WTC11 (cell line): ENCODE measurements at regions not wholly inside any gene's neighbourhood (a gene's known extent, or its start where the extent isn't known, plus 50 kb on each side); places are given as distances from the start of the nearest gene placed in this dataset.

Experiments used
- ATAC-seq: fragments of 200-7000 bp; cut with Tn5 transposase; 2 replicates; pipeline ENCODE4 v1.10.0; 2021; ENCODE audit warnings: mild to moderate bottlenecking, moderate library complexity
- CTCF ChIA-PET: fragments of 300-600 bp; sonication (Branson Sonifier 250); formaldehyde crosslinking; loops from one replicate; lab custom pipeline; 2021; ENCODE audit warnings: antibody characterized with exemption; lab: Charles Lee
- POLR2A ChIA-PET: fragments of 350-600 bp; sonication (Branson Sonifier 250); formaldehyde crosslinking; loops from one replicate; lab custom pipeline; 2021; ENCODE audit warnings: antibody characterized with exemption; lab: Charles Lee
- DNase-seq: peaks from one replicate; pipeline ENCODE4 v3.0.0; 2021; ENCODE audit warnings: low spot score
- H3K27ac Mint-ChIP-seq: 2 replicates; pipeline ENCODE4 v1.8.0; 2021; ENCODE audit warnings: mixed read lengths
- H3K27me3 Mint-ChIP-seq: 2 replicates; pipeline ENCODE4 v1.8.0; 2021; ENCODE audit warnings: low read depth, mild to moderate bottlenecking, moderate library complexity, mixed read lengths
- H3K36me3 Mint-ChIP-seq: 2 replicates; pipeline ENCODE4 v1.8.0; 2021; ENCODE audit warnings: mixed read lengths
- H3K4me1 Mint-ChIP-seq: 2 replicates; pipeline ENCODE4 v1.8.0; 2022; ENCODE audit warnings: mixed read lengths
- H3K4me3 Mint-ChIP-seq: 2 replicates; pipeline ENCODE4 v1.8.0; 2021; ENCODE audit warnings: mild to moderate bottlenecking, moderate library complexity, mixed read lengths
- H3K9me3 Mint-ChIP-seq: 2 replicates; pipeline ENCODE4 v1.8.0; 2021; ENCODE audit warnings: mixed read lengths
- ARID4B ChIP-seq: sonication (generic); formaldehyde crosslinking; IDR thresholded peaks from 2 replicates; pipeline ENCODE4 v1.8.0; 2023; ENCODE audit warnings: missing genetic modification reagents, mild to moderate bottlenecking, borderline replicate concordance
- CDX4 ChIP-seq: fragments of 250-450 bp; sonication (Bioruptor Pico); IDR thresholded peaks from 2 replicates; pipeline ENCODE4 v1.9.0; 2021; ENCODE audit warnings: moderate library complexity, mild to moderate bottlenecking, inconsistent platforms, borderline replicate concordance
- CTCF ChIP-seq: fragments of 200-600 bp; IDR thresholded peaks from 2 replicates; pipeline ENCODE4 v1.8.0; 2022; ENCODE audit warnings: antibody characterized with exemption
- E2F1 ChIP-seq: sonication (generic); formaldehyde crosslinking; IDR thresholded peaks from 2 replicates; pipeline ENCODE4 v1.8.0; 2022; ENCODE audit warnings: mild to moderate bottlenecking, missing genetic modification reagents
- ETV6 ChIP-seq: sonication (generic); formaldehyde crosslinking; IDR thresholded peaks from 2 replicates; pipeline ENCODE4 v1.8.1; 2022; ENCODE audit warnings: mild to moderate bottlenecking, missing genetic modification reagents
- HMGA2 ChIP-seq: fragments of 250-450 bp; sonication (Bioruptor Pico); IDR thresholded peaks from 2 replicates; pipeline ENCODE4 v1.4.0; 2021; ENCODE audit warnings: mild to moderate bottlenecking, moderate library complexity
- JAZF1 ChIP-seq: fragments of 250-450 bp; sonication (Bioruptor Pico); IDR thresholded peaks from 2 replicates; pipeline ENCODE4 v1.9.0; 2021; ENCODE audit warnings: moderate library complexity, mild to moderate bottlenecking, inconsistent platforms
- KAT7 ChIP-seq: sonication (generic); formaldehyde crosslinking; IDR thresholded peaks from 2 replicates; pipeline ENCODE4 v1.8.1; 2023; ENCODE audit warnings: missing genetic modification reagents, mild to moderate bottlenecking, borderline replicate concordance
- NFATC4 ChIP-seq: fragments of 250-450 bp; sonication (Bioruptor Pico); IDR thresholded peaks from 2 replicates; pipeline ENCODE4 v1.9.0; 2021; ENCODE audit warnings: mild to moderate bottlenecking
- PRDM15 ChIP-seq: sonication (generic); formaldehyde crosslinking; IDR thresholded peaks from 2 replicates; pipeline ENCODE4 v1.8.0; 2022; ENCODE audit warnings: missing genetic modification reagents
- SOX15 ChIP-seq: fragments of 250-450 bp; sonication (Bioruptor Pico); IDR thresholded peaks from 2 replicates; pipeline ENCODE4 v1.9.0; 2021; ENCODE audit warnings: mild to moderate bottlenecking
- TCF7 ChIP-seq: sonication (generic); formaldehyde crosslinking; IDR thresholded peaks from 2 replicates; pipeline ENCODE4 v1.8.0; 2022; ENCODE audit warnings: mild to moderate bottlenecking, low read depth, missing genetic modification reagents, moderate library complexity
- TP53 ChIP-seq: sonication (generic); formaldehyde crosslinking; IDR thresholded peaks from 2 replicates; pipeline ENCODE4 v1.8.1; 2023; ENCODE audit warnings: mild to moderate bottlenecking, missing genetic modification reagents
- ZBTB21 ChIP-seq: sonication (generic); formaldehyde crosslinking; IDR thresholded peaks from 2 replicates; pipeline ENCODE4 v1.8.1; 2023; ENCODE audit warnings: mild to moderate bottlenecking, missing genetic modification reagents, borderline replicate concordance
- ZNF263 ChIP-seq: sonication (generic); formaldehyde crosslinking; IDR thresholded peaks from 2 replicates; pipeline ENCODE4 v1.8.1; 2022; ENCODE audit warnings: low read depth, mild to moderate bottlenecking, moderate library complexity, missing genetic modification reagents
- ZNF396 ChIP-seq: fragments of 250-450 bp; sonication (Bioruptor Pico); IDR thresholded peaks from 2 replicates; pipeline ENCODE4 v1.8.0; 2021; ENCODE audit warnings: mild to moderate bottlenecking, moderate library complexity, borderline replicate concordance
- ZNF425 ChIP-seq: fragments of 250-450 bp; sonication (Bioruptor Pico); conservative IDR thresholded peaks from 2 replicates; pipeline ENCODE4 v1.9.0; 2021; ENCODE audit warnings: mild to moderate bottlenecking
- ZSCAN18 ChIP-seq: fragments of 250-450 bp; sonication (Bioruptor Pico); IDR thresholded peaks from 2 replicates; pipeline ENCODE4 v2.1.2; 2022; ENCODE audit warnings: mild to moderate bottlenecking, moderate library complexity

- POLR2A ChIA-PET, result no interaction called here
- Mint-ChIP-seq H3K9me3 (no peaks in the 10 kb centered on the region), H3K4me1 (no peaks in the 10 kb centered on the region), H3K36me3 (no peaks in the 10 kb centered on the region), H3K27ac (no peak overlapping the region), H3K4me3 (no peak overlapping the region), H3K27me3 (no peaks in the 10 kb centered on the region)
- ATAC-seq (no peak), DNase-seq (no peak)
- TF ChIP-seq ZSCAN18, result no peak
- no peak for TF ChIP-seq ZNF396
- no peak for TF ChIP-seq JAZF1
- TF ChIP-seq ZBTB21, result no peak
- TF ChIP-seq E2F1 (CRISPR knock-in tag), result no peak
- TF ChIP-seq PRDM15 (CRISPR knock-in tag), result no peak
- no peak for TF ChIP-seq ZNF425 (CRISPR knock-in tag)
- no peak for TF ChIP-seq NFATC4 (CRISPR knock-in tag)
- no peak for TF ChIP-seq SOX15 (CRISPR knock-in tag)
- no peak for TF ChIP-seq ETV6 (CRISPR knock-in tag)
- no peak for TF ChIP-seq CDX4 (CRISPR knock-in tag)
- no peak for TF ChIP-seq ZNF263 (CRISPR knock-in tag)
- no peak for TF ChIP-seq HMGA2 (CRISPR knock-in tag)
- no peak for TF ChIP-seq TP53 (CRISPR knock-in tag)
- TF ChIP-seq CTCF, result no peak
- no peak for TF ChIP-seq KAT7
- TF ChIP-seq ARID4B, result no peak
- TF ChIP-seq TCF7, result no peak
- TF ChIP-seq, all 79 proteins: peak for 0
- CTCF ChIA-PET, result no interaction called here
These were observed 1098.5 kb upstream of the LCORL start for GRCh38 chr4:19119904-19120560.
